GM12878 (cell line): ENCODE measurements at regions not wholly inside any gene's neighbourhood (a gene's known extent, or its start where the extent isn't known, plus 50 kb on each side); places are given as distances from the start of the nearest gene placed in this dataset.

Source experiments
- ATAC-seq: fragments of 200-7000 bp; cut with Tn5 transposase; 3 replicates; pipeline ENCODE4 v1.9.1; 2020; ENCODE audit warnings: mild to moderate bottlenecking, moderate library complexity
- BruUV-seq: library from RNA; stranded (reverse); fragments of 400-500 nt; replicated peaks from 2 replicates; lab custom pipeline; 2021; lab: Mats Ljungman, UMichigan
- CTCF ChIA-PET: fragments of 300-600 bp; sonication (Branson Sonifier 250); formaldehyde crosslinking; extraction: SDS; loops from one replicate; lab custom pipeline; 2021; ENCODE audit warnings: inconsistent platforms; lab: Yijun Ruan, JAX
- POLR2A ChIA-PET: fragments of 350-600 bp; formaldehyde crosslinking; extraction: SDS; loops from one replicate; lab custom pipeline; 2021; ENCODE audit warnings: inconsistent platforms; lab: Charles Lee
- RAD21 ChIA-PET: fragments of 300-600 bp; sonication (Branson Sonifier 250); formaldehyde crosslinking; loops from one replicate; lab custom pipeline; 2023; ENCODE audit warnings: antibody characterized with exemption; ENCODE audit not compliant: unreplicated experiment; lab: Charles Lee
- SMC1A ChIA-PET: fragments of 300-600 bp; sonication (Branson Sonifier 250); formaldehyde crosslinking; loops from one replicate; lab custom pipeline; 2023; ENCODE audit not compliant: unreplicated experiment, uncharacterized antibody; lab: Charles Lee
- DNase-seq: peaks from one replicate; pipeline ENCODE4 v3.0.0-alpha.2; 2011; ENCODE audit warnings: low read depth, low spot score
- FAIRE-seq: peaks from 3 replicates; lab custom pipeline; 2011; peaks lifted over from hg19 to GRCh38; lab: Jason Lieb, UNC
- H2AFZ ChIP-seq: 2 replicates; pipeline ENCODE4 v1.6.0; 2011; ENCODE audit warnings: low read depth, low read length, control low read depth; ENCODE audit not compliant: control insufficient read depth
- H3K27ac ChIP-seq: 2 replicates; pipeline ENCODE4 v1.5.1; 2011; ENCODE audit warnings: control low read depth; ENCODE audit not compliant: control insufficient read depth, insufficient read depth
- H3K27me3 ChIP-seq, 2 experiments: replicated peaks in 1 of 2; 2 replicates each; pipeline versions ENCODE4 v1.6.0 to v1.6.1; 2011; ENCODE audit warnings: low read length in 1 of 2; ENCODE audit not compliant: control insufficient read depth in 2 of 2, insufficient read depth in 2 of 2
- H3K36me3 ChIP-seq, 2 experiments: 2 replicates each; pipeline ENCODE4 v1.5.1; 2011; ENCODE audit warnings: low read length in 1 of 2; ENCODE audit not compliant: control insufficient read depth in 2 of 2, insufficient read depth in 2 of 2
- H3K4me1 ChIP-seq: 2 replicates; pipeline ENCODE4 v1.6.1; 2011; ENCODE audit warnings: mild to moderate bottlenecking, low read length, moderate library complexity, mixed read lengths; ENCODE audit not compliant: control insufficient read depth, insufficient read depth
- H3K4me2 ChIP-seq: 2 replicates; pipeline ENCODE4 v1.6.0; 2011; ENCODE audit warnings: control low read depth; ENCODE audit not compliant: control insufficient read depth, insufficient read depth
- H3K4me3 ChIP-seq: fragments of 200-600 bp; sonication (generic); 2 replicates; pipeline ENCODE4 v1.5.1; 2016
- H3K79me2 ChIP-seq: 2 replicates; pipeline ENCODE4 v1.6.0; 2011; ENCODE audit warnings: low read length; ENCODE audit not compliant: control insufficient read depth, insufficient read depth
- H3K9ac ChIP-seq: 2 replicates; pipeline ENCODE4 v1.8.0; 2011; ENCODE audit warnings: low read length, control low read depth, mixed read lengths; ENCODE audit not compliant: control insufficient read depth, insufficient read depth
- H3K9me3 ChIP-seq: replicated peaks from 3 replicates; pipeline ENCODE4 v1.5.1; 2011; ENCODE audit warnings: mild to moderate bottlenecking, low read length; ENCODE audit not compliant: control insufficient read depth, insufficient read depth
- H4K20me1 ChIP-seq: 2 replicates; pipeline ENCODE4 v1.6.0; 2011; ENCODE audit not compliant: control insufficient read depth, insufficient read depth
- ATF2 ChIP-seq: IDR thresholded peaks from 2 replicates; pipeline ENCODE4 v1.6.1; 2012; ENCODE audit warnings: low read length, inconsistent platforms
- FOXK2 ChIP-seq: fragments of 450-650 bp; IDR thresholded peaks from 2 replicates; pipeline ENCODE4 v1.6.1; 2017; ENCODE audit warnings: mild to moderate bottlenecking, moderate library complexity
- HDAC6 ChIP-seq: fragments of 200-600 bp; sonication (generic); IDR thresholded peaks from one replicate; pipeline ENCODE4 v1.8.0; 2017; ENCODE audit warnings: antibody characterized with exemption; ENCODE audit not compliant: unreplicated experiment
- MEF2A ChIP-seq: IDR thresholded peaks from 2 replicates; pipeline ENCODE4 v1.6.1; 2011; ENCODE audit warnings: low read depth, mild to moderate bottlenecking, low read length, moderate library complexity; ENCODE audit not compliant: insufficient read depth
- MYC ChIP-seq: IDR thresholded peaks from 2 replicates; pipeline ENCODE4 v1.6.1; 2011; ENCODE audit warnings: mild to moderate bottlenecking, low read length, moderate library complexity, inconsistent platforms; ENCODE audit not compliant: insufficient read depth, insufficient replicate concordance, insufficient read length, severe bottlenecking
- NFXL1 ChIP-seq: fragments of 450-650 bp; IDR thresholded peaks from 2 replicates; pipeline ENCODE4 v1.6.1; 2017; ENCODE audit warnings: antibody characterized with exemption, mild to moderate bottlenecking, borderline replicate concordance
- NKRF ChIP-seq: fragments of 450-650 bp; conservative IDR thresholded peaks from 2 replicates; pipeline ENCODE4 v1.6.1; 2017; ENCODE audit warnings: mild to moderate bottlenecking, moderate library complexity
- WGBS: methylation state at CpG from one replicate; pipeline ENCODE4 v1.1.6; 2016; ENCODE audit warnings: low lambda C conversion rate; ENCODE audit not compliant: insufficient replicate concordance, insufficient coverage; ENCODE audit errors: missing lambda C conversion rate; 5-methylcytosine and 5-hydroxymethylcytosine counted together
- in situ Hi-C: fragments of 300-500 bp; cut with MboI; formaldehyde crosslinking; loops from 9 replicates; pipeline ENCODE4 v1.14.3; 2018; ENCODE audit warnings: mixed read lengths
- intact Hi-C: fragments of 100-400 bp; cut with micrococcal nuclease; formaldehyde crosslinking; loops from one replicate; pipeline ENCODE4 v1.14.2; 2022; ENCODE audit not compliant: unreplicated experiment

- Histone ChIP-seq H3K79me2 (no peaks in the 10 kb centered on the region), H3K4me3 (no peak overlapping the region), H4K20me1 (no peaks in the 10 kb centered on the region), H3K9me3 (no peaks in the 10 kb centered on the region), H3K9ac (no peak overlapping the region)
- RAD21 ChIA-PET = no interaction called here
- DNase-seq = no peak
- in situ Hi-C loops = no loop called here
- intact Hi-C loops = no loop called here
- no TSS peak for BruUV-seq
- ATAC-seq = no peak
- TF ChIP-seq ATF2 = no peak
- TF ChIP-seq FOXK2 = no peak
- TF ChIP-seq MYC = no peak
- no peak for TF ChIP-seq NFXL1
- TF ChIP-seq MEF2A = no peak
- TF ChIP-seq HDAC6 = no peak
- no peak for TF ChIP-seq NKRF
- TF ChIP-seq, all 136 proteins: peak for 0
- ChIA-PET SMC1A (interaction anchor here (1.6 kb wide), 1 partner anchor 15 kb away, joined by 3 read pairs; no protein-coding TSS in a partner anchor), CTCF (no interaction called here), POLR2A (no interaction called here)
- Histone ChIP-seq H3K27me3 (peaks cover 0 to 1% of the 10 kb centered on the region in 2 experiments; a peak in 1 of 4 replicates), H3K4me1 (no peaks in the 10 kb centered on the region), H3K27ac (no peak overlapping the region), H2AFZ (no peak overlapping the region), H3K4me2 (no peak overlapping the region), H3K36me3 (no peaks in the 10 kb centered on the region)
- FAIRE-seq = no peak
- WGBS = 0% methylated on average over 1 of the region's 1 CpG
Measured at GRCh38 chr15:62932436-62932835, 110.1 kb upstream of the TPM1 start.
